Mucosa of rectum (tissue), 2 donors: ENCODE measurements at regions not wholly inside any gene's neighbourhood (a gene's known extent, or its start where the extent isn't known, plus 50 kb on each side); places are given as distances from the start of the nearest gene placed in this dataset.

Experiments
- H3K27ac ChIP-seq, 2 donors: one replicate each; pipeline ENCODE4 v1.7.0; 2013; ENCODE audit warnings: inconsistent platforms in 2 of 2, low read depth in 2 of 2, low read length in 2 of 2
- H3K27me3 ChIP-seq, 2 donors: one replicate each; pipeline ENCODE4 v1.7.0; 2013; ENCODE audit warnings: low read length in 2 of 2; ENCODE audit not compliant: control insufficient read depth in 2 of 2, insufficient read depth in 2 of 2
- H3K36me3 ChIP-seq, 2 donors: one replicate each; pipeline ENCODE4 v1.7.0; 2013; ENCODE audit warnings: low read length in 2 of 2; ENCODE audit not compliant: control insufficient read depth in 2 of 2, insufficient read depth in 2 of 2
- H3K4me1 ChIP-seq, 2 donors: one replicate each; pipeline ENCODE4 v1.7.0; 2013; ENCODE audit warnings: low read length in 2 of 2, mild to moderate bottlenecking in 1 of 2; ENCODE audit not compliant: control insufficient read depth in 2 of 2, insufficient read depth in 2 of 2
- H3K4me3 ChIP-seq, 2 donors: one replicate each; pipeline ENCODE4 v1.7.0; 2013; ENCODE audit warnings: low read length in 2 of 2
- H3K9ac ChIP-seq, 2 donors: one replicate each; pipeline ENCODE4 v1.7.0; 2013; ENCODE audit warnings: low read length in 2 of 2, low read depth in 1 of 2, mild to moderate bottlenecking in 1 of 2
- H3K9me3 ChIP-seq, 2 donors: one replicate each; pipeline ENCODE4 v1.7.0; 2013; ENCODE audit warnings: low read length in 2 of 2; ENCODE audit not compliant: control insufficient read depth in 2 of 2
- donor health status: healthy.
- donor health status: Normal muscosa, but diverticular disease.

DNA sequence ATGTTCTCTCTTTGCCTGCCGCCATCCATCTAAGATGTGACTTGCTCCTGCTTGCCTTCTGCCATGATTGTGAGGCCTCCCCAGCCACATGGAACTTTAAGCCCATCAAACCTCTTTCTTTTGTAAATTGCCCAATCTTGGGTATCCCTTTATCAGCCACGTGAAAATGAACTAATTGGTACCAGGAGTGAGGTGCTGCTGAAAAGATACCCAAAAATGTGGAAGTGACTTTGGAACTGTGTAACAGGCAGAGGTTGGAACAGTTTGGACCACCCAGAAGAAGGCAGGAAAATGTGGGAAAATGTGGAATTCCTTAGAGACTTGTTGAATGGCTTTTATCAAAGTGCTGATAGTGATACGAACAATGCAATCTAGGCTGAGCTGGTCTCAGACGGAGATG lies 694.9 kb downstream of the FRK start:
- Histone ChIP-seq H3K27ac (no peak overlapping the region), H3K9ac (no peak overlapping the region), H3K4me3 (no peak overlapping the region), H3K27me3 (no peaks in the 10 kb centered on the region), H3K9me3 (no peaks in the 10 kb centered on the region), H3K4me1 (no peaks in the 10 kb centered on the region), H3K36me3 (no peaks in the 10 kb centered on the region)

GRCh38 chr6:115363379-115363778 lies 697.3 kb downstream of the FRK start:
- Histone ChIP-seq H3K9ac (no peak overlapping the region), H3K4me3 (no peak overlapping the region), H3K27me3 (no peaks in the 10 kb centered on the region), H3K27ac (no peak overlapping the region), H3K36me3 (no peaks in the 10 kb centered on the region), H3K4me1 (no peaks in the 10 kb centered on the region), H3K9me3 (no peaks in the 10 kb centered on the region)

DNA sequence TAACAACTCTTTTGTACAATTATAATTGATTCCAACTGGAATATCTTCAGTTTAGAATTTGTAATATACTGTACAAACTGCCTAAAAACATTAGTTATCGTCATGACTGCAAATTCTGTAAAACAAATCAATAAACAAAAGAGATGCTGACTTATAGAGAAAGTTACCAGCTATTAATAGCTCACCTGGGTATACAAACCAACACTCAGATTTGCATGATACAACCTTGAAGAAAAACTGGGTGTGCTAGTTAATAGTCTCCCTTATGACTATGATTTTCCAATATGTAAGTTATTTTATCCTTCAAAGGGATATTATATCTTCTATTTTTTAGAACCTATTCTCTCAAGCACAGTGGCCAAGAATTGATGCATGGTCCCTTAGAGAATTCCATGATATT lies 698.5 kb downstream of the FRK start:
- no peak overlapping the region for H3K27ac ChIP-seq
- H3K9me3 ChIP-seq = no peaks in the 10 kb centered on the region
- H3K36me3 ChIP-seq = no peaks in the 10 kb centered on the region
- H3K4me3 ChIP-seq = no peak overlapping the region
- H3K9ac ChIP-seq = no peak overlapping the region
- H3K27me3 ChIP-seq = no peaks in the 10 kb centered on the region
- H3K4me1 ChIP-seq = no peaks in the 10 kb centered on the region

DNA sequence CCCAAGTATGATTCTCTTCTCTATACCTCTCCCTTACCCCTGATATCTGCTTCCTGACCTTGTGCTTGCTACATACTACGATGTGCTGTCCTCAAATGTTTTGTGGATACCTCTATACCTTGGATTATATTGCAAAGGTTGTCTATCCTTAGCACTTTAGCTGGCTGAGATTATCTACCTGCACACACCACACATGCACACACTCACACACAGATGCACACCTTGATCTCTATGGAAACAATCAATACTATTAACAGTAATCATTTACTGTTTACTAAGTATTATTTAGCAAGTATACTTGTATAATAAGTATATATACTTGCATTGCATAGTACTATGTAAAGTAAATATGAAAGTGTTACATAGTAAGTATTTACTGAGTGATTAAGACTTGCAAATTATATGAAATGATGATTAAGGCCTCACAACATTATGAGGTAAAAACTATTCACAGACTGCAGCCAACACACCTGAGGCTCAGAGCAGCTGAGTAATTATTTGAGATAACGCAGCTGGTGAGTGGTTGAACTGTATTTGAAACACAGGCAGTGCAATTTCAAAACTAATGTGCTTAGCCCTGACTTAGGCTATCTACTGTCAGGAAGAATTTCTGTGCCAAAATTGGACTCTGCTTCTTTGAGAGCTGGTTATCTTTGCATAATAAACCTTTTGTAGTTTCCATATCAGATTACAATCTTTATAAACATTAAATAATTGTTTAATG lies 699.9 kb downstream of the FRK start:
- H3K9ac ChIP-seq = no peak overlapping the region
- no peaks in the 10 kb centered on the region for H3K9me3 ChIP-seq
- H3K4me3 ChIP-seq = no peak overlapping the region
- H3K36me3 ChIP-seq = no peaks in the 10 kb centered on the region
- no peak overlapping the region for H3K27ac ChIP-seq
- H3K4me1 ChIP-seq = no peaks in the 10 kb centered on the region
- no peaks in the 10 kb centered on the region for H3K27me3 ChIP-seq

GRCh38 chr6:115358616-115359015 lies 702.1 kb downstream of the FRK start:
- H3K4me3 ChIP-seq = no peak overlapping the region
- H3K27me3 ChIP-seq = no peaks in the 10 kb centered on the region
- H3K9ac ChIP-seq = no peak overlapping the region
- H3K4me1 ChIP-seq = no peaks in the 10 kb centered on the region
- no peaks in the 10 kb centered on the region for H3K9me3 ChIP-seq
- no peak overlapping the region for H3K27ac ChIP-seq
- no peaks in the 10 kb centered on the region for H3K36me3 ChIP-seq

GRCh38 chr6:115356371-115356770 lies 704.3 kb downstream of the FRK start:
- Histone ChIP-seq H3K36me3 (no peaks in the 10 kb centered on the region), H3K4me3 (no peak overlapping the region), H3K27ac (no peak overlapping the region), H3K9me3 (no peaks in the 10 kb centered on the region), H3K9ac (no peak overlapping the region), H3K27me3 (no peaks in the 10 kb centered on the region), H3K4me1 (no peaks in the 10 kb centered on the region)

GRCh38 chr6:115323001-115323400 lies 737.7 kb downstream of the FRK start:
- Histone ChIP-seq H3K9ac (no peak overlapping the region), H3K4me1 (no peaks in the 10 kb centered on the region), H3K27ac (no peak overlapping the region), H3K36me3 (no peaks in the 10 kb centered on the region), H3K9me3 (peaks cover 0 to 4% of the 10 kb centered on the region in 2 donors), H3K4me3 (no peak overlapping the region), H3K27me3 (no peaks in the 10 kb centered on the region)

- no peaks in the 10 kb centered on the region for H3K27me3 ChIP-seq
- no peak overlapping the region for H3K9ac ChIP-seq
- peaks cover 0 to 4% of the 10 kb centered on the region in 2 donors for H3K9me3 ChIP-seq
- H3K27ac ChIP-seq = no peak overlapping the region
- H3K4me3 ChIP-seq = no peak overlapping the region
- no peaks in the 10 kb centered on the region for H3K36me3 ChIP-seq
- no peaks in the 10 kb centered on the region for H3K4me1 ChIP-seq
These were observed 740.9 kb downstream of the FRK start for GRCh38 chr6:115319823-115320222.

DNA sequence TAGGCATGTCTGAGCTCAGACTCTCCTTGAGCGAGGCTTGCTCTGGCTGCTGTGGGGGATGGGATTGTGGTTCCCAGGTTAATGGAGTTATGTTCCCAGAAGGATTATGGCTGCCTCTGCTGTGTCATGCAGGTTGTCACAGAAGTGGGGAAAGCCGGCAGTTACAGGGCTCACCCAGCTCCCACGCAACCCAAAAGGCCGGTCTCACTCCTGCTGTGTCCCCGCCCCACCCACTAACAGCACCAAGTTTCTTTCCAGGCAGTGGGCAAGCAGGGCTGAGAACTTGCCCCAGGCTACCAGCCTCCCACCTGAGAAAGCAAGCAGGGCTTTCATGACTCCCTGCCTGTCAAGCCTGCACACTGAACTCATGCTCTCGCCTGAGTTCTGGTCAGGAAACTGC lies 750.5 kb downstream of the FRK start:
- Histone ChIP-seq H3K9ac (no peak overlapping the region), H3K27ac (no peak overlapping the region), H3K36me3 (no peaks in the 10 kb centered on the region), H3K27me3 (no peaks in the 10 kb centered on the region), H3K9me3 (no peaks in the 10 kb centered on the region), H3K4me3 (no peak overlapping the region), H3K4me1 (no peaks in the 10 kb centered on the region)

- Histone ChIP-seq H3K4me3 (no peak overlapping the region), H3K9me3 (no peaks in the 10 kb centered on the region), H3K36me3 (no peaks in the 10 kb centered on the region), H3K4me1 (no peaks in the 10 kb centered on the region), H3K9ac (no peak overlapping the region), H3K27me3 (no peaks in the 10 kb centered on the region), H3K27ac (no peak overlapping the region)
These were observed 758.0 kb downstream of the FRK start for GRCh38 chr6:115302731-115303130.

GRCh38 chr6:115287467-115287866 lies 773.2 kb downstream of the FRK start:
- no peaks in the 10 kb centered on the region for H3K27me3 ChIP-seq
- no peaks in the 10 kb centered on the region for H3K4me1 ChIP-seq
- no peak overlapping the region for H3K27ac ChIP-seq
- H3K9me3 ChIP-seq = peaks cover 0 to 2% of the 10 kb centered on the region in 2 donors
- H3K9ac ChIP-seq = no peak overlapping the region
- no peak overlapping the region for H3K4me3 ChIP-seq
- H3K36me3 ChIP-seq = no peaks in the 10 kb centered on the region
